LNCaP clone FGC (cell line): ENCODE measurements at regions not wholly inside any gene's neighbourhood (a gene's known extent, or its start where the extent isn't known, plus 50 kb on each side); places are given as distances from the start of the nearest gene placed in this dataset.

Source experiments
- DNase-seq: peaks from one replicate; pipeline ENCODE4 v3.0.0-alpha.2; 2011; ENCODE audit warnings: low read depth
- H3K4me3 ChIP-seq: 2 replicates; pipeline ENCODE4 v1.5.1; 2011; ENCODE audit warnings: mild to moderate bottlenecking, low read depth, low read length, control low read depth
- CTCF ChIP-seq: IDR thresholded peaks from 2 replicates; pipeline ENCODE4 v1.5.1; 2012; ENCODE audit warnings: mild to moderate bottlenecking; ENCODE audit not compliant: control insufficient read depth, insufficient read depth; ENCODE audit errors: extremely low read depth

GRCh38 chr6:130620338-130620781 lies 206.8 kb upstream of the SMLR1 start:
- TF ChIP-seq CTCF = no peak
- no peak overlapping the region for H3K4me3 ChIP-seq
- no peak for DNase-seq

GRCh38 chr6:130622142-130622541 lies 205.1 kb upstream of the SMLR1 start:
- no peak overlapping the region for H3K4me3 ChIP-seq
- TF ChIP-seq CTCF = no peak
- no peak for DNase-seq

- DNase-seq = no peak
- TF ChIP-seq CTCF = no peak
- H3K4me3 ChIP-seq = no peak overlapping the region
Measured at GRCh38 chr6:130624046-130624445, 203.2 kb upstream of the SMLR1 start.

GRCh38 chr6:130625825-130626527 lies 201.2 kb upstream of the SMLR1 start:
- DNase-seq = no peak
- no peak for TF ChIP-seq CTCF
- no peak overlapping the region for H3K4me3 ChIP-seq

DNA sequence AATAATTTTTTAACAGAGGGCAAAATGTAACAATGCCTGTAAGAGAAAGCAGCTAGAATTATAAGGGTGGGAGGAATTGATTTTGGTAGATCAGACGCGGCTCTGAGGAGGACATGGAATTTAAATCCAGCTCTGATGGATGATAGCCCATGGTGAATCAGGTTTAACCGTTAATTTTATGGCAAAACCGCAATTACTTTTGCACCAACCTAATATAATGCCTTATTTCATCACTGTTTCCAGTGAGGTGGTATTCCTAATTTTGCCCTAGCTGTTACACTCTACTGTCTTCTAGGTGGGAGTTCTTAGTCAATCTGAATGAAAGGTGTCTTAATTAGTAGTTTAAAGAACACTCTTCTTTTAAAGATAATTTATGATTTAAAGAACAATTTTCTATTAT lies 198.3 kb upstream of the SMLR1 start:
- no peak for DNase-seq
- no peak for TF ChIP-seq CTCF

DNA sequence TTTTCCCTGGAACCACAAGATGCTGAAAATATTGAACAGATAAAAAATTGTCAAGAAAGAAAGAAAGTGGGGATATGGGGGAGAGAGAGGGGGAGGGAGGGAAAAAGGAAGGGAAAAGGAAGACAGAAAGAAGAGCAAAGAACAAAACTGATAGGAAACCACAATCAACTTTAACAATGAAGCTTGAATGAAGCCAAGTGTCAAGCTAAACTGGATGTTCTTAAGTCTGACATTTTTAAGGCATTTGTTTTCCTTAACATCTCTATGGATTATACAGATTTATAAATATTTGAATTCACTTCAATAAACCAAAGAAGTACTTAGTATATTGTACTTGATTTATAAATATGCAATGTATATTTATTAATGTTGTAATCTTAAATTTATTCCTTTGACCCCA lies 197.6 kb upstream of the SMLR1 start:
- no peak overlapping the region for H3K4me3 ChIP-seq
- TF ChIP-seq CTCF = no peak
- DNase-seq = no peak

More for the DNA sequence above, 198.3 kb upstream of the SMLR1 start:
- no peak overlapping the region for H3K4me3 ChIP-seq

DNA sequence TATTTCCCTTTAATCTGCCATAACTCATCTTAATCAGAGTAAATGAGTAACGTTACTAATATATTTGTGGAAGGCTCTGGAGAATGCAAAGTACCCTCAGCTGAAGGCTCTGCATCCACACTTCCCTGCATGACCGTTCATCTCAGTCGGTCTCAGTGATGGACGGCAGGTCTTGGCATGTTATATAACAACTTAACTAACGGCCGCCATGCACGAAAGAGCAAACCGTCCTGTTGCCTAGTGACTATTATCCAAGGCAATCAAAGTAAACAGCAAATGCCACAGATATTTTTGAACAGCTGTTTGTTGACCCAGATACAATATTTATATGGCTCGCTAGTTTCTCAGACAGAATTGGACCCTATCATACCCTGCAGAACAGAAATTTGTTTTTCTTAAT lies 194.9 kb upstream of the SMLR1 start:
- no peak for DNase-seq

More for the DNA sequence above, 194.9 kb upstream of the SMLR1 start:
- no peak overlapping the region for H3K4me3 ChIP-seq
- TF ChIP-seq CTCF = no peak
